ENCODE measurements at regions not wholly inside any gene's neighbourhood (a gene's known extent, or its start where the extent isn't known, plus 50 kb on each side); places are given as distances from the start of the nearest gene placed in this dataset.
"Not testable (repeated sequence)": the region's sequence is repeated elsewhere in the genome, so short reads cannot be mapped to it uniquely, and the experiment has no call there.

DNA sequence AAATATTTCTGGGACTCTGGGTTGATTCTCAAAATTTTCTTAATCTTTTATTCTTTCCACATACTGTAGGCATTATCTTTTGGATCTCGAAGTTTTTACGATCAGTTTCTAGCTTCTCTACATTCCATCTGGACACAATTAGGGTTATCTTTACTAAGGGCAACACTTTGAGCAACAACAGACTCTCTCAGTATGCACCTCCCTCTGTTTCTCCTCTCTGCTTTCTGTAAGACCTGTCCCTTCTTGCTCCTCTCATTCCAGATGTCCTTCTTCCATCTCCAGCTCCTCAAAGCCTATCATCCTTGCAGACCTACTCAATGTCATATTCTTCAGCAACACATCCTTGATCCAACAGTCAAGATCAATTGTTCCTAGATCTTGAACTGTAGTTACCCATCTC lies 457.0 kb downstream of the SLC6A15 start:
- intact Hi-C loops (cut with DNase I), result no loop called here
- no peak overlapping the region for H3K9ac ChIP-seq (ENCODE audit: low read length in 3 of 3)
- TF ChIP-seq, protein P1, sequence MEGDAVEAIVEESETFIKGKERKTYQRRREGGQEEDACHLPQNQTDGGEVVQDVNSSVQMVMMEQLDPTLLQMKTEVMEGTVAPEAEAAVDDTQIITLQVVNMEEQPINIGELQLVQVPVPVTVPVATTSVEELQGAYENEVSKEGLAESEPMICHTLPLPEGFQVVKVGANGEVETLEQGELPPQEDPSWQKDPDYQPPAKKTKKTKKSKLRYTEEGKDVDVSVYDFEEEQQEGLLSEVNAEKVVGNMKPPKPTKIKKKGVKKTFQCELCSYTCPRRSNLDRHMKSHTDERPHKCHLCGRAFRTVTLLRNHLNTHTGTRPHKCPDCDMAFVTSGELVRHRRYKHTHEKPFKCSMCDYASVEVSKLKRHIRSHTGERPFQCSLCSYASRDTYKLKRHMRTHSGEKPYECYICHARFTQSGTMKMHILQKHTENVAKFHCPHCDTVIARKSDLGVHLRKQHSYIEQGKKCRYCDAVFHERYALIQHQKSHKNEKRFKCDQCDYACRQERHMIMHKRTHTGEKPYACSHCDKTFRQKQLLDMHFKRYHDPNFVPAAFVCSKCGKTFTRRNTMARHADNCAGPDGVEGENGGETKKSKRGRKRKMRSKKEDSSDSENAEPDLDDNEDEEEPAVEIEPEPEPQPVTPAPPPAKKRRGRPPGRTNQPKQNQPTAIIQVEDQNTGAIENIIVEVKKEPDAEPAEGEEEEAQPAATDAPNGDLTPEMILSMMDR (IDR thresholded peaks at IDR 0.05; ENCODE audit: borderline replicate concordance, extremely low read depth, insufficient read depth), result no peak
- DNase-seq, result no peak
- H3K9me3 ChIP-seq (ENCODE audit: control insufficient read depth in 2 of 3, insufficient read depth in 1 of 3, low read length in 3 of 3), result no peaks in the 10 kb centered on the region
- no peaks in the 10 kb centered on the region for H3K4me1 ChIP-seq (ENCODE audit: control insufficient read depth in 2 of 3, insufficient read depth in 2 of 3, low read depth in 1 of 3, low read length in 3 of 3)
- no peak overlapping the region for H3K27ac ChIP-seq (ENCODE audit: low read depth in 2 of 2, low read length in 2 of 2)
- no peak for FAIRE-seq
- no peaks in the 10 kb centered on the region for H3K36me3 ChIP-seq (ENCODE audit: control insufficient read depth in 2 of 3, insufficient read depth in 3 of 3, low read length in 3 of 3)
- H3K27me3 ChIP-seq (ENCODE audit: control insufficient read depth, insufficient read depth, low read length), result no peaks in the 10 kb centered on the region
- H3K4me3 ChIP-seq (ENCODE audit: low read length in 3 of 3), result no peak overlapping the region

DNA sequence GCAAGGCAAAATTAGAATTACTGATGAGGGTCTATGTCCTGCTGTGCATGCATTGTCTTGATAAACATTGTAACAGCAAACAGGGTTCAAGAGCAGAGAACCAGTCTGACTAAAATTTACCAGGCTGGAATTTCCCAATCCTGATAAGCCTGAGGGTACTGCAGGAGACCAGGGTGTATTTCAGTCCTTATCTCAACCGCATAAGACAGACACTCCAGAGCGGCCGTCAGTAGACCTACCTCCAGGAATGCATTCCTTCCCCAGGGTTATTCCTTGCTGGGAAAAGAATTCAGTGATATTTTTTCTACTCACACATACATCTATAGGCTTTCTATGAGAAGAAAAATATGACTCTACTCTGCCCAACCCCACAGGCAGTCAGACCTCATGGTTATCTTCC lies 466.1 kb downstream of the SLC6A15 start:
- intact Hi-C loops (cut with DNase I); H3K4me3 ChIP-seq (ENCODE audit: low read length in 3 of 3); H3K36me3 ChIP-seq (ENCODE audit: control insufficient read depth in 2 of 3, insufficient read depth in 3 of 3, low read length in 3 of 3); H3K4me1 ChIP-seq (ENCODE audit: control insufficient read depth in 2 of 3, insufficient read depth in 2 of 3, low read depth in 1 of 3, low read length in 3 of 3); DNase-seq; FAIRE-seq; H3K27me3 ChIP-seq (ENCODE audit: control insufficient read depth, insufficient read depth, low read length); H3K9ac ChIP-seq (ENCODE audit: low read length in 3 of 3); H3K9me3 ChIP-seq (ENCODE audit: control insufficient read depth in 2 of 3, insufficient read depth in 1 of 3, low read length in 3 of 3); H3K27ac ChIP-seq (ENCODE audit: low read depth in 2 of 2, low read length in 2 of 2): not testable (repeated sequence)

DNA sequence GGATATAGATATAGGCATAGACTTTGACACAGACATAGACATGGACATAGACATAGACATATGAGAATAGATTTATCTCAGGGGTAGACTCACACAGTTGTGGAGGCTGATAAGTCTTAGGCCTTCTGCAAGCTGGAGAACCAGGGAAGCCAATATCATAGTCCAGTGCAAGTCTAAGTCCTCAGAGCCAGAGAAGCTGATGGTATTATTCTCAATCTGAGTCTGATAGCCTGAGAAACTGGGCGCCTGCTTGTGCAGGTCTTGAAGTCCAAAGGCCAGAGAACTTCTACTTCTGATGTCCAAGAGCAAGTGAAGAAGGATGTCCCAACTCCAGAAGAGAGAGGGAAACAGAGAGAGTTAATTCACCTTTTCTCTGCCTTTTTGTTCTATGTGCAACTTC lies 476.5 kb downstream of the SLC6A15 start:
- no peak overlapping the region for H3K9ac ChIP-seq (ENCODE audit: low read length in 3 of 3)
- no peaks in the 10 kb centered on the region for H3K9me3 ChIP-seq (ENCODE audit: control insufficient read depth in 2 of 3, insufficient read depth in 1 of 3, low read length in 3 of 3)
- intact Hi-C loops (cut with DNase I), result no loop called here
- H3K4me1 ChIP-seq (ENCODE audit: control insufficient read depth in 2 of 3, insufficient read depth in 2 of 3, low read depth in 1 of 3, low read length in 3 of 3), result no peaks in the 10 kb centered on the region
- no peaks in the 10 kb centered on the region for H3K27me3 ChIP-seq (ENCODE audit: control insufficient read depth, insufficient read depth, low read length)
- DNase-seq (no peak), FAIRE-seq (no peak)
- H3K36me3 ChIP-seq (ENCODE audit: control insufficient read depth in 2 of 3, insufficient read depth in 3 of 3, low read length in 3 of 3), result no peaks in the 10 kb centered on the region
- no peak overlapping the region for H3K27ac ChIP-seq (ENCODE audit: low read depth in 2 of 2, low read length in 2 of 2)
- no peak overlapping the region for H3K4me3 ChIP-seq (ENCODE audit: low read length in 3 of 3)
- TF ChIP-seq, protein P1 (IDR thresholded peaks at IDR 0.05; ENCODE audit: borderline replicate concordance, extremely low read depth, insufficient read depth), result no peak

DNA sequence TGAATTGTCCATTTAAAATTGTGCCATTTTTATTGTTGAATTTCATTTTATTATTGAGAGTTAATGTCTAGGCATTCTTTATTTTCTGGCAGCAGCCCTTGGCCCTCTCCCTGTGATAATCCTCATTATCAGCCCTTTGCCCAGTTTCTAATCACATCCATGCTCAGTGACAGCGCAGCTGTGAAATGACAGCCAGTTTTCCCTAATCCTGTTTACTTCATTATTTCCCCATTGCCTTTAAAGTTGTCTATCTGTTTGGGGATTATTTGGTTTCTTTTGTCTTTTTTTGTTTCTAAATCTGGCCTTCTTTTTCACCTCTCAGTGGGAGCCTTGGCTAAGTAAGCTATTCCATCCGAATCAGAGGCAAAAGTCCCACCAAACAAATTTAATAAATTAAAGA lies 476.9 kb downstream of the SLC6A15 start:
- TF ChIP-seq, protein P1 (IDR thresholded peaks at IDR 0.05; ENCODE audit: borderline replicate concordance, extremely low read depth, insufficient read depth), result no peak
- Histone ChIP-seq H3K27ac (ENCODE audit: low read depth in 2 of 2, low read length in 2 of 2) (no peak overlapping the region), H3K27me3 (ENCODE audit: control insufficient read depth, insufficient read depth, low read length) (no peaks in the 10 kb centered on the region), H3K36me3 (ENCODE audit: control insufficient read depth in 2 of 3, insufficient read depth in 3 of 3, low read length in 3 of 3) (no peaks in the 10 kb centered on the region), H3K9me3 (ENCODE audit: control insufficient read depth in 2 of 3, insufficient read depth in 1 of 3, low read length in 3 of 3) (no peaks in the 10 kb centered on the region), H3K9ac (ENCODE audit: low read length in 3 of 3) (no peak overlapping the region), H3K4me3 (ENCODE audit: low read length in 3 of 3) (no peak overlapping the region), H3K4me1 (ENCODE audit: control insufficient read depth in 2 of 3, insufficient read depth in 2 of 3, low read depth in 1 of 3, low read length in 3 of 3) (no peaks in the 10 kb centered on the region)
- DNase-seq (no peak), FAIRE-seq (no peak)
- intact Hi-C loops (cut with DNase I), result no loop called here
